HCT116 (cell line): ENCODE measurements at regions not wholly inside any gene's neighbourhood (a gene's known extent, or its start where the extent isn't known, plus 50 kb on each side); places are given as distances from the start of the nearest gene placed in this dataset.

Source experiments
- ATAC-seq: fragments of 200-7000 bp; cut with Tn5 transposase; 2 replicates; pipeline ENCODE4 v1.9.1; 2020; ENCODE audit warnings: mild to moderate bottlenecking, moderate library complexity
- BruUV-seq: library from RNA; stranded (reverse); fragments of 400-500 nt; replicated peaks from 2 replicates; lab custom pipeline; 2021; lab: Mats Ljungman, UMichigan
- CTCF ChIA-PET: fragments of 300-600 bp; sonication (Branson Sonifier 250); formaldehyde crosslinking; loops from one replicate; lab custom pipeline; 2021; ENCODE audit warnings: antibody characterized with exemption; lab: Charles Lee
- POLR2A ChIA-PET: fragments of 300-600, 350-600 bp; sonication (Branson Sonifier 250); formaldehyde crosslinking; loops from one replicate; lab custom pipeline; 2021; ENCODE audit warnings: antibody characterized with exemption; lab: Charles Lee
- RAD21 ChIA-PET, 2 experiments: fragments of 300-600 bp; sonication (Branson Sonifier 250); formaldehyde crosslinking; loops; one replicate each; lab custom pipeline; 2023; ENCODE audit warnings: low total read pairs in 2 of 2; ENCODE audit not compliant: uncharacterized antibody in 2 of 2, unreplicated experiment in 2 of 2, low non-redundant PET in 1 of 2; lab: Charles Lee
- DNase-seq: peaks from one replicate; pipeline ENCODE4 v3.0.0-alpha.2; 2010; ENCODE audit warnings: low read depth, low spot score
- H2AFZ ChIP-seq: fragments of 200-600 bp; shearing (Covaris generic), sonication (generic); 2 replicates; pipeline ENCODE4 v1.6.1; 2017; ENCODE audit warnings: low read depth, mixed run types, mixed read lengths, antibody characterized with exemption, low read length; ENCODE audit not compliant: poor library complexity, severe bottlenecking
- H3K27ac ChIP-seq: 2 replicates; pipeline ENCODE4 v1.5.1; 2012; ENCODE audit warnings: low read depth, low read length
- H3K27me3 ChIP-seq: fragments of 200-600 bp; sonication (generic); 2 replicates; pipeline ENCODE4 v1.6.1; 2016; ENCODE audit warnings: mixed run types, low read length, mixed read lengths; ENCODE audit not compliant: insufficient read depth
- H3K36me3 ChIP-seq, 2 experiments: fragments of 200-500 bp in 1 of 2; fragments of 200-600 bp in 1 of 2; sonication (Bioruptor generic) in 1 of 2; sonication (generic) in 1 of 2; 2 replicates each; pipeline versions ENCODE4 v1.5.1 to v1.6.1; 2014 to 2016; ENCODE audit warnings: low read length in 2 of 2, inconsistent platforms in 1 of 2, mixed read lengths in 1 of 2, mixed run types in 1 of 2; ENCODE audit not compliant: insufficient read depth in 2 of 2, control insufficient read depth in 1 of 2
- H3K4me1 ChIP-seq, 2 experiments: fragments of 200-600 bp in 1 of 2; sonication (generic) in 1 of 2; 2 replicates each; pipeline versions ENCODE4 v1.5.1 to v1.6.1; 2012 to 2017; ENCODE audit warnings: low read length in 2 of 2, inconsistent platforms in 1 of 2, mild to moderate bottlenecking in 1 of 2, mixed read lengths in 1 of 2, mixed run types in 1 of 2, moderate library complexity in 1 of 2; ENCODE audit not compliant: insufficient read depth in 2 of 2, control insufficient read depth in 1 of 2
- H3K4me2 ChIP-seq: fragments of 200-600 bp; sonication (generic); 2 replicates; pipeline ENCODE4 v1.6.1; 2017; ENCODE audit warnings: mixed run types, low read length, mixed read lengths
- H3K4me3 ChIP-seq, 2 experiments: fragments of 200-600 bp in 1 of 2; sonication (generic) in 1 of 2; replicated peaks in 1 of 2; 2 replicates each; pipeline ENCODE4 v1.5.1; 2011 to 2016; ENCODE audit warnings: low read length in 2 of 2, control low read depth in 1 of 2, low read depth in 1 of 2, mild to moderate bottlenecking in 1 of 2, mixed read lengths in 1 of 2, mixed run types in 1 of 2
- H3K79me2 ChIP-seq: fragments of 200-600 bp; sonication (generic); 2 replicates; pipeline ENCODE4 v1.6.1; 2017; ENCODE audit warnings: mild to moderate bottlenecking, mixed run types, low read length, moderate library complexity, mixed read lengths; ENCODE audit not compliant: insufficient read depth
- H3K9ac ChIP-seq: fragments of 200-600 bp; sonication (generic); 2 replicates; pipeline ENCODE4 v1.6.1; 2016; ENCODE audit warnings: low read length, mixed read lengths
- H3K9me2 ChIP-seq: fragments of 200-600 bp; sonication (generic), shearing (Covaris generic); 2 replicates; pipeline ENCODE4 v1.6.1; 2017; ENCODE audit warnings: mixed run types, mild to moderate bottlenecking, moderate library complexity; ENCODE audit not compliant: insufficient read depth
- H3K9me3 ChIP-seq, 2 experiments: fragments of 200-500 bp in 1 of 2; fragments of 200-600 bp in 1 of 2; sonication (Bioruptor generic) in 1 of 2; sonication (generic) in 1 of 2; 2 replicates each; pipeline ENCODE4 v1.6.1; 2014 to 2017; ENCODE audit warnings: low read length in 2 of 2, mixed read lengths in 2 of 2, inconsistent platforms in 1 of 2, low read depth in 1 of 2, mild to moderate bottlenecking in 1 of 2, mixed run types in 1 of 2, moderate library complexity in 1 of 2; ENCODE audit not compliant: control insufficient read depth in 1 of 2, insufficient read depth in 1 of 2
- H4K20me1 ChIP-seq: fragments of 200-600 bp; sonication (generic), shearing (Covaris generic); 2 replicates; pipeline ENCODE4 v1.6.1; 2017; ENCODE audit warnings: mixed run types, mild to moderate bottlenecking, moderate library complexity; ENCODE audit not compliant: insufficient read depth
- CBX3 ChIP-seq: IDR thresholded peaks from 2 replicates; pipeline ENCODE4 v1.6.1; 2012; ENCODE audit warnings: low read depth
- CEBPB ChIP-seq: IDR thresholded peaks from 2 replicates; pipeline ENCODE4 v1.6.1; 2012; ENCODE audit warnings: low read depth
- EGR1 ChIP-seq: IDR thresholded peaks from 2 replicates; pipeline ENCODE4 v1.6.1; 2012; ENCODE audit warnings: low read depth
- ELF1 ChIP-seq: IDR thresholded peaks from 2 replicates; pipeline ENCODE4 v1.6.1; 2012; ENCODE audit warnings: low read depth, borderline replicate concordance
- EZH2 ChIP-seq: fragments of 200-600 bp; sonication (generic); IDR thresholded peaks from 2 replicates; pipeline ENCODE4 v1.6.1; 2017; ENCODE audit warnings: antibody characterized with exemption, mixed run types
- FOSL1 ChIP-seq: IDR thresholded peaks from 2 replicates; pipeline ENCODE4 v1.6.1; 2012; ENCODE audit warnings: low read depth
- JUND ChIP-seq: IDR thresholded peaks from 2 replicates; pipeline ENCODE4 v1.6.1; 2012
- MAX ChIP-seq: IDR thresholded peaks from 2 replicates; pipeline ENCODE4 v1.6.1; 2012
- POLR2AphosphoS5 ChIP-seq: IDR thresholded peaks from 2 replicates; pipeline ENCODE4 v1.6.1; 2011; ENCODE audit warnings: mild to moderate bottlenecking, low read depth, low read length, moderate library complexity
- RAD21 ChIP-seq: IDR thresholded peaks from 2 replicates; pipeline ENCODE4 v1.6.1; 2012; ENCODE audit warnings: low read depth, mild to moderate bottlenecking
- REST ChIP-seq: IDR thresholded peaks from 2 replicates; pipeline ENCODE4 v1.6.1; 2012; ENCODE audit warnings: low read depth
- SIN3A ChIP-seq: IDR thresholded peaks from 2 replicates; pipeline ENCODE4 v1.6.1; 2012; ENCODE audit warnings: low read depth
- SP1 ChIP-seq: IDR thresholded peaks from 2 replicates; pipeline ENCODE4 v1.6.1; 2012; ENCODE audit warnings: low read depth
- SRF ChIP-seq: IDR thresholded peaks from 2 replicates; pipeline ENCODE4 v1.6.1; 2012; ENCODE audit warnings: low read depth
- TCF7L2 ChIP-seq: IDR thresholded peaks from 2 replicates; pipeline ENCODE4 v1.7.0; 2011; ENCODE audit warnings: borderline replicate concordance, inconsistent platforms; ENCODE audit not compliant: insufficient read depth, insufficient read length; ENCODE audit errors: extremely low read depth
- ZBTB33 ChIP-seq: IDR thresholded peaks from 2 replicates; pipeline ENCODE4 v1.6.1; 2011; ENCODE audit warnings: mild to moderate bottlenecking, low read length, moderate library complexity; ENCODE audit not compliant: insufficient replicate concordance; ENCODE audit errors: extremely low read depth
- ZFX ChIP-seq: fragments of 450-650 bp; IDR thresholded peaks from 2 replicates; pipeline ENCODE4 v1.6.1; 2017
- ZNF274 ChIP-seq: fragments of 200-500 bp; sonication (Bioruptor generic); IDR thresholded peaks from 2 replicates; pipeline ENCODE4 v1.6.1; 2014; ENCODE audit warnings: mild to moderate bottlenecking, low read depth, low read length, inconsistent platforms
- intact Hi-C: fragments of 100-400 bp; cut with micrococcal nuclease; formaldehyde crosslinking; loops from 2 replicates; pipeline ENCODE4 v1.10.0; 2022

GRCh38 chr19:31992750-31993149, 352.7 kb upstream of the ZNF507 start:
- H3K27me3 ChIP-seq: no peaks in the 10 kb centered on the region
- no peaks in the 10 kb centered on the region for H4K20me1 ChIP-seq
- intact Hi-C loops: no loop called here
- ChIA-PET RAD21 (no interaction called here), POLR2A (no interaction called here), CTCF (no interaction called here)
- H3K36me3 ChIP-seq: no peaks in the 10 kb centered on the region
- TF ChIP-seq MAX (no peak), REST (no peak), JUND (no peak), SIN3A (no peak), SRF (no peak), CEBPB (no peak), ZNF274 (no peak), EGR1 (no peak), TCF7L2 (no peak), ZFX (no peak), POLR2AphosphoS5 (no peak), SP1 (no peak), FOSL1 (no peak), RAD21 (no peak), CBX3 (no peak), ELF1 (no peak), ZBTB33 (no peak), EZH2 (no peak)
- no peak overlapping the region for H3K27ac ChIP-seq
- no peak overlapping the region for H3K4me2 ChIP-seq
- no peak for DNase-seq
- H3K9me2 ChIP-seq: no peaks in the 10 kb centered on the region
- H2AFZ ChIP-seq: no peak overlapping the region
- no peak overlapping the region for H3K9ac ChIP-seq
- no peak overlapping the region for H3K4me3 ChIP-seq
- no peaks in the 10 kb centered on the region for H3K4me1 ChIP-seq
- ATAC-seq: no peak
- H3K9me3 ChIP-seq: peaks cover 0 to 46% of the 10 kb centered on the region in 2 experiments; a peak in 2 of 4 replicates
- BruUV-seq: no TSS peak
- no peaks in the 10 kb centered on the region for H3K79me2 ChIP-seq
